ENCODE measurements at regions not wholly inside any gene's neighbourhood (a gene's known extent, or its start where the extent isn't known, plus 50 kb on each side); places are given as distances from the start of the nearest gene placed in this dataset.

DNA sequence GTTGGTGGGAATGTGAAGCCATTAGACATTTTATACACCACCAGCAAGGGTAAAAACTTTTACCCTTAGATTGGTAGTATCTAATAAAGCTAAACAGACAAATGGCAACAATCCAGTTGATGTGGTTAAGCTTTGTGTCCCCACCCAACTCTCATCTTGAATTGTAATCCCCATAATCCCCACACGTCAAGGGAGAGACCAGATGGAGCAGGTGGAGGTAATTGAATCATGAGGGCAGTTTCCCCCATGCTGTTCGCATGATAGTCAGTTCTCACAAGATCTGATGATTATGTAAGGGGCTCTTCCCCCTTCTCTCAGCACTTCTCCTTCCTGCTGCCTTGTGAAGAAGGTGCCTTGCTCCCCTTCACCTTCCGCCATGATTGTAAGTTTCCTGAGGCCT lies 602.3 kb downstream of the NUF2 start:
- H3K9me3 Mint-ChIP-seq: peaks cover 0 to 18% (median 5%) of the 10 kb centered on the region in 5 donors
- no peaks in the 10 kb centered on the region for H3K4me1 Mint-ChIP-seq
- no peaks in the 10 kb centered on the region for H3K9me3 ChIP-seq (ENCODE audit: low read length)
- ChIA-PET CTCF (no interaction called here), POLR2A (no interaction called here)
- no peak overlapping the region for H3K27ac ChIP-seq (ENCODE audit: low read depth, low read length)
- H3K27me3 ChIP-seq (ENCODE audit: insufficient read depth, low read length, poor library complexity, severe bottlenecking): no peaks in the 10 kb centered on the region
- no peak overlapping the region for H3K4me3 Mint-ChIP-seq
- no peaks in the 10 kb centered on the region for H3K27me3 Mint-ChIP-seq
- no peaks in the 10 kb centered on the region for H3K4me1 ChIP-seq (ENCODE audit: insufficient read depth, low read length)
- H3K36me3 Mint-ChIP-seq: no peaks in the 10 kb centered on the region
- no peak for DNase-seq
- no peak overlapping the region for H3K27ac Mint-ChIP-seq
- H3K36me3 ChIP-seq (ENCODE audit: insufficient read depth, low read length): no peaks in the 10 kb centered on the region
- no peak overlapping the region for H3K4me3 ChIP-seq (ENCODE audit: low read length)

DNA sequence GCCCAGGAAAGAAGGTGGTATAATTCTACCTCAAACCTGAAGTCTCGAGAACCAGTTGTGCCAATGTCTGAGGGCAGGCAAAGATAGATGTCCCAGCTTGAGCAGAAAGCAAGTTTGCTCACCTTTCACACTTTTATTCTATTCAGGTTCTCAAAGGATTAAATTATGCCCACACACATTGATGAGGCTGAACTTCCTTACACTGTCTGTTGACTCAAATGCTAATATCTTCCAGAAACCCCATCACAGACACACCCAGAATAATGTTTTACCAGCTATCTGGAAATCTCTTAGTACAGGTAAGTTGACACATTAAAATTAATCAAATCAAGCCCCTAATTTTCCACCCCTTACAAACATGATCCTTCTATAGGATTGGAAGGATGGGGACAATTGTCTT lies 605.7 kb downstream of the NUF2 start:
- Mint-ChIP-seq H3K9me3 (peaks cover 0 to 39% (median 8%) of the 10 kb centered on the region in 5 donors), H3K27ac (no peak overlapping the region), H3K4me3 (no peak overlapping the region), H3K4me1 (no peaks in the 10 kb centered on the region), H3K36me3 (no peaks in the 10 kb centered on the region), H3K27me3 (no peaks in the 10 kb centered on the region)
- ChIA-PET CTCF (no interaction called here), POLR2A (no interaction called here)
- H3K4me3 ChIP-seq (ENCODE audit: low read length): no peak overlapping the region
- H3K4me1 ChIP-seq (ENCODE audit: insufficient read depth, low read length): no peaks in the 10 kb centered on the region
- no peaks in the 10 kb centered on the region for H3K9me3 ChIP-seq (ENCODE audit: low read length)
- H3K36me3 ChIP-seq (ENCODE audit: insufficient read depth, low read length): no peaks in the 10 kb centered on the region
- H3K27ac ChIP-seq (ENCODE audit: low read depth, low read length): no peak overlapping the region
- no peak for DNase-seq
- H3K27me3 ChIP-seq (ENCODE audit: insufficient read depth, low read length, poor library complexity, severe bottlenecking): no peaks in the 10 kb centered on the region

DNA sequence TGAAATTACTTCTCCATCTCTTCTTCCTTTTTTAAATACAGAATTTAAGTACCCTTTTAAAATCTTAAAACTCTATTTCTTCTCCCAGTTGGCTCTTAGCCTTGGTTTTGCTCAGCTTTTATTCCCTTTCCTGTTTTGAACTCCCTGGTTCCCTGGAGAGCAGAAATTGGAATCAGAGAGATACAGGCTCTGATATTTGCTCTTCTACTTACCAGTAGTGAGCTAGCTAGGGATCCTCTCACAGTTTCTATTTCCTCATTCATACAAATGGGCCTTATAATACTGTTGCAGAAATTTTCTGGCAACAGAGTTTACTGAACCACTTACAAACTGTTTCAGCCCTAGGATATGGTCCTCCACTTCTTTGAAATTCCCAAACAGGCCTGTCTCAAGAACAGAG lies 606.3 kb downstream of the NUF2 start:
- H3K36me3 Mint-ChIP-seq: no peaks in the 10 kb centered on the region
- no peaks in the 10 kb centered on the region for H3K4me1 Mint-ChIP-seq
- H3K4me3 ChIP-seq (ENCODE audit: low read length): no peak overlapping the region
- H3K4me3 Mint-ChIP-seq: no peak overlapping the region
- no peaks in the 10 kb centered on the region for H3K27me3 Mint-ChIP-seq
- H3K27ac ChIP-seq (ENCODE audit: low read depth, low read length): no peak overlapping the region
- H3K4me1 ChIP-seq (ENCODE audit: insufficient read depth, low read length): no peaks in the 10 kb centered on the region
- no peaks in the 10 kb centered on the region for H3K36me3 ChIP-seq (ENCODE audit: insufficient read depth, low read length)
- H3K9me3 Mint-ChIP-seq: peaks cover 0 to 43% (median 8%) of the 10 kb centered on the region in 5 donors
- H3K9me3 ChIP-seq (ENCODE audit: low read length): no peaks in the 10 kb centered on the region
- CTCF ChIA-PET: no interaction called here
- H3K27ac Mint-ChIP-seq: no peak overlapping the region
- POLR2A ChIA-PET: no interaction called here
- no peak for DNase-seq
- no peaks in the 10 kb centered on the region for H3K27me3 ChIP-seq (ENCODE audit: insufficient read depth, low read length, poor library complexity, severe bottlenecking)

DNA sequence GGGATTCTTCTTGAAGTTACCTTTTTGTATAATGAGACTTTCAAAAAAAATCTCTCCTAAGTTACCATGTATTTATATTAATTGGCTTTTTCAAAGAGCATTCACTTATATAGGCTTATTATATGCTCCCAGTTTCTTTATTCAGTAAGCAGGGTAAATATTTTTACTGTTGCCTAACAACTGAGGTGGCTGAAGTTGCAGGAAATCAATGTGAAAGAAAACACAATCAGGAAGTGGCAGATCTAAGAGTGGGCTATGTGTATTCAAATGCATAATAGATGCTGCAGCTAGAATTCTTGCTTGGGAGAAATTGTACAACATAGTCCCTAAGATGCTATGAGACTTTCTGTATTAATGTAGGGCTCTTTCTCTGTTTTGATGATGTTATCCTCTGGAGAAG lies 606.9 kb downstream of the NUF2 start:
- H3K36me3 Mint-ChIP-seq: peaks cover 0 to 2% (median 0%) of the 10 kb centered on the region in 3 donors
- peaks cover 0 to 43% (median 8%) of the 10 kb centered on the region in 5 donors for H3K9me3 Mint-ChIP-seq
- Histone ChIP-seq H3K4me3 (ENCODE audit: low read length) (no peak overlapping the region), H3K9me3 (ENCODE audit: low read length) (no peaks in the 10 kb centered on the region), H3K4me1 (ENCODE audit: insufficient read depth, low read length) (no peaks in the 10 kb centered on the region), H3K36me3 (ENCODE audit: insufficient read depth, low read length) (no peaks in the 10 kb centered on the region), H3K27ac (ENCODE audit: low read depth, low read length) (no peak overlapping the region), H3K27me3 (ENCODE audit: insufficient read depth, low read length, poor library complexity, severe bottlenecking) (no peaks in the 10 kb centered on the region)
- ChIA-PET CTCF (no interaction called here), POLR2A (no interaction called here)
- no peak overlapping the region for H3K4me3 Mint-ChIP-seq
- no peak overlapping the region for H3K27ac Mint-ChIP-seq
- DNase-seq: no peak
- H3K4me1 Mint-ChIP-seq: no peaks in the 10 kb centered on the region
- H3K27me3 Mint-ChIP-seq: no peaks in the 10 kb centered on the region

DNA sequence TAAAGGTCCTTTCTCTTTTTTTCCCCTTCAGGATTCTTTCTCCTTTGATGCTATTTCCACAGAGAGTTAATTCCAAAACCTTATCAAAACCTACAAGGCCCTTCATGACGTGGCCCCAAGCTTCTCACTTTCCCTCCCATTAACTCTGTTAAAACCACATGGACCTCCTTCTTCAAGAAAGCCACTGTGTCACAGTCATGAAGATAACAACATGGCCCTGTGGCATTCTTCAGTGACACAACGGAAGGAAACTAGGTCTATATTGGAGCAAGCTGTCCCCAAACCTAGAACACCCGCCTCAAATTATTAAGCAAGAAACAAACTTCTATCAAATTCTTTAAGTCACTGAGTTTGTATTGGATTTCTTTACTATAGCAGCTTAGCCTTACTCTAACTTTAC lies 611.1 kb downstream of the NUF2 start:
- Mint-ChIP-seq H3K4me1 (no peaks in the 10 kb centered on the region), H3K9me3 (peaks cover 3 to 25% (median 6%) of the 10 kb centered on the region in 5 donors), H3K4me3 (no peak overlapping the region), H3K27ac (no peak overlapping the region), H3K27me3 (no peaks in the 10 kb centered on the region), H3K36me3 (peaks cover 0 to 2% (median 0%) of the 10 kb centered on the region in 3 donors)
- no peaks in the 10 kb centered on the region for H3K36me3 ChIP-seq (ENCODE audit: insufficient read depth, low read length)
- ChIA-PET CTCF (no interaction called here), POLR2A (no interaction called here)
- H3K27me3 ChIP-seq (ENCODE audit: insufficient read depth, low read length, poor library complexity, severe bottlenecking): no peaks in the 10 kb centered on the region
- H3K4me1 ChIP-seq (ENCODE audit: insufficient read depth, low read length): no peaks in the 10 kb centered on the region
- no peaks in the 10 kb centered on the region for H3K9me3 ChIP-seq (ENCODE audit: low read length)
- no peak for DNase-seq
- H3K27ac ChIP-seq (ENCODE audit: low read depth, low read length): no peak overlapping the region
- H3K4me3 ChIP-seq (ENCODE audit: low read length): no peak overlapping the region

DNA sequence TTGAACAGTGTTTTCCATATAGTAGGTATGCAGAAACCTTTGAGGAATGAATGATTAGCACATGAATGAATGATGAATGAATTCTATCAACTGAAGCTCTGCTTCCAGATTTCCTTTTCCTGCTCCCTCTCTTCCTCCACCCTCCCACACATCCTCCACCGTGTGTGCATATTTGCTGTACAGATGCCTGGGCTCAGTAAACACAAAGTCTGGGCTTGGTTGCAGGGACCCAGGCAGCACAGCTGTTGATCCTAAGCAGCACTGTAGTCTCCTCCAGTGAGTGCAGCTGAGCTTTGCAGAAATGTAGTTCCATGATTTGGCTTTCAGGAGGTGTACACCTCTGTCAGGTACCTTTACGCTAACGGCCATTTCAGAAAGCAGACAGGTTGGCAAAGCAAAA lies 611.7 kb downstream of the NUF2 start:
- Histone ChIP-seq H3K27ac (ENCODE audit: low read depth, low read length) (no peak overlapping the region), H3K36me3 (ENCODE audit: insufficient read depth, low read length) (no peaks in the 10 kb centered on the region), H3K27me3 (ENCODE audit: insufficient read depth, low read length, poor library complexity, severe bottlenecking) (no peaks in the 10 kb centered on the region), H3K4me3 (ENCODE audit: low read length) (no peak overlapping the region), H3K9me3 (ENCODE audit: low read length) (no peaks in the 10 kb centered on the region), H3K4me1 (ENCODE audit: insufficient read depth, low read length) (no peaks in the 10 kb centered on the region)
- Mint-ChIP-seq H3K27me3 (no peaks in the 10 kb centered on the region), H3K9me3 (peaks cover 3 to 25% (median 6%) of the 10 kb centered on the region in 5 donors), H3K36me3 (peaks cover 0 to 2% (median 0%) of the 10 kb centered on the region in 3 donors), H3K27ac (no peak overlapping the region), H3K4me1 (no peaks in the 10 kb centered on the region), H3K4me3 (no peak overlapping the region)
- POLR2A ChIA-PET: no interaction called here
- CTCF ChIA-PET: no interaction called here
- DNase-seq: no peak

DNA sequence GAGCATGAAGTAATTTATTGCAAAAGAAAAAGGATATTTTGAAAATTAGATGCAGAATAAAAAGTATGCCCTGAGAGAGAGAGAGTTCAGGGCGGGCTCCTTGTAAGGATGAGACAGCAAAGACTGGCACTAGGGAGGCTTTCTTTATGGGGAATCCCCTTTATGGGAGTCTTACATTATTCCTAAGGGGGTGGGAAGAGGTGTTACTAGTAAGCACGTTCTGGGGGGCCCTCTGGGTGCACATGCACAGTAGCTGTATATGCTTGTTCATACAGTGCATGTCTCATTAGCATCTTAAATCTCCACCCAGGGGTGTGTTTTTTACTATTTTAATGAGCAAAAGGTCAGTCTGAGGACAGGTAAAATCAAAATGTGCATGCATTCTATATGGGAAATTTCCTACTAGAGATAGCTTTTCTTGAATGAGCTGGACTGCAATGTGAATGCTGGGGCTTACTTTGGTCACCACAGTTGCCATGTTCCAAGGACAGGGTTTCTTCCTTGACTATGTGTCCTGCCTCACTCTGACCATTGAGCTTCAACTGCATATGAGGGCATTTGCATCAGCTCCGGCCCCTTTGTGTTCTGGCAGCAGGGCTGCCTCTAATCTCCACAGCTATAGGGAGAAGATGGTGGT lies 614.1 kb downstream of the NUF2 start:
- Mint-ChIP-seq H3K9me3 (peaks cover 3 to 19% (median 7%) of the 10 kb centered on the region in 5 donors), H3K27me3 (no peaks in the 10 kb centered on the region), H3K4me1 (no peaks in the 10 kb centered on the region), H3K4me3 (no peak overlapping the region), H3K36me3 (peaks cover 0 to 2% (median 0%) of the 10 kb centered on the region in 3 donors), H3K27ac (no peak overlapping the region)
- no peak for DNase-seq
- Histone ChIP-seq H3K36me3 (ENCODE audit: insufficient read depth, low read length) (no peaks in the 10 kb centered on the region), H3K4me3 (ENCODE audit: low read length) (no peak overlapping the region), H3K27me3 (ENCODE audit: insufficient read depth, low read length, poor library complexity, severe bottlenecking) (no peaks in the 10 kb centered on the region), H3K4me1 (ENCODE audit: insufficient read depth, low read length) (no peaks in the 10 kb centered on the region), H3K9me3 (ENCODE audit: low read length) (no peaks in the 10 kb centered on the region), H3K27ac (ENCODE audit: low read depth, low read length) (no peak overlapping the region)
- POLR2A ChIA-PET: no interaction called here
- CTCF ChIA-PET: no interaction called here

DNA sequence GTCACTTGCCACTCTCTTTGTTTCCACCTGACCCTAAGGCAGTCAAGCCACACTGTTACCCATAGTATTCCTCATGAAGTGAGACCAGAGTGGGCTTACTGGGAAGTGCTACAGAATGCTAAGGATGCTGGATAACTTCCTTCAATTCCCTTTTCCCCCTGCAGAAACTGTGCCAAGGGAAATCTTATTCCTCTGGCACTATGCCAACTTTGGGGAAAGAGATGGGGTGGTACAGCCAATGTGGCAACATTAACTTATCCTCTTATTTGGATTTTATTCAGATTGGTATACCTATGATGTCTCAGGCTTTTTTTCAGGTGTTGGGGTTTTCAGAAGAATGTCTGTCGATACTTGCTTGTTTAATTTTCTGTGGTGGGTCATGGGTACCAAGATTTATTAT lies 599.4 kb upstream of the PBX1 start:
- Histone ChIP-seq H3K4me3 (ENCODE audit: low read length) (no peak overlapping the region), H3K9me3 (ENCODE audit: low read length) (peaks cover 4% of the 10 kb centered on the region), H3K27me3 (ENCODE audit: insufficient read depth, low read length, poor library complexity, severe bottlenecking) (no peaks in the 10 kb centered on the region), H3K4me1 (ENCODE audit: insufficient read depth, low read length) (no peaks in the 10 kb centered on the region), H3K27ac (ENCODE audit: low read depth, low read length) (no peak overlapping the region), H3K36me3 (ENCODE audit: insufficient read depth, low read length) (no peaks in the 10 kb centered on the region)
- Mint-ChIP-seq H3K9me3 (peaks cover 9 to 36% (median 26%) of the 10 kb centered on the region in 5 donors), H3K27ac (no peak overlapping the region), H3K27me3 (no peaks in the 10 kb centered on the region), H3K4me1 (no peaks in the 10 kb centered on the region), H3K4me3 (no peak overlapping the region), H3K36me3 (no peaks in the 10 kb centered on the region)
- ChIA-PET CTCF (no interaction called here), POLR2A (no interaction called here)
- no peak for DNase-seq

DNA sequence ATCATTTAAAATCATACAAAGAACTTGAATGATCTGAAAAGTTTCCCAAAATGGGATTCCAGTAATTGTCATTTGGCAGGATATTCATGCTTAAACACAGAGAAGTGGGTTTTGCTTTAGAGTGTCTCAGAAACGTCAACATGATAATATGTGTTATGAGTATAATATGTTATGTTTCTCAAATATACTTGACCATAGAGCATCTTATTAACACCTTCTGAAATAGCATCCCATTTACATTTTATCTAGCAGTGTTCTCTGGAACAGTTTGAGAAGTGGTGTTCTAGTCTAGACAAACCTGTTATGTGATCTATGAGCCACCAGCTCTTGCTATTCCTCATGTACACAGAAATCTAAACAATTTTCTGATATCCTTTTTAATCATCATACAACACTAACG lies 588.8 kb upstream of the PBX1 start:
- Histone ChIP-seq H3K4me1 (ENCODE audit: insufficient read depth, low read length) (no peaks in the 10 kb centered on the region), H3K36me3 (ENCODE audit: insufficient read depth, low read length) (no peaks in the 10 kb centered on the region), H3K4me3 (ENCODE audit: low read length) (no peak overlapping the region), H3K9me3 (ENCODE audit: low read length) (no peaks in the 10 kb centered on the region), H3K27me3 (ENCODE audit: insufficient read depth, low read length, poor library complexity, severe bottlenecking) (no peaks in the 10 kb centered on the region), H3K27ac (ENCODE audit: low read depth, low read length) (no peak overlapping the region)
- Mint-ChIP-seq H3K4me1 (no peaks in the 10 kb centered on the region), H3K27me3 (no peaks in the 10 kb centered on the region), H3K4me3 (no peak overlapping the region), H3K9me3 (peaks cover 3 to 33% (median 11%) of the 10 kb centered on the region in 5 donors), H3K36me3 (no peaks in the 10 kb centered on the region), H3K27ac (no peak overlapping the region)
- no peak for DNase-seq
- ChIA-PET CTCF (no interaction called here), POLR2A (no interaction called here)

Data from CD8-positive, alpha-beta memory T cell (primary cell).